Limb (tissue), 2 donors: ENCODE measurements at regions not wholly inside any gene's neighbourhood (a gene's known extent, or its start where the extent isn't known, plus 50 kb on each side); places are given as distances from the start of the nearest gene placed in this dataset.
"Not testable (repeated sequence)": the region's sequence is repeated elsewhere in the genome, so short reads cannot be mapped to it uniquely, and the experiment has no call there.

Source experiments
- DNase-seq, 2 donors: peaks; one replicate each; pipeline ENCODE4 v3.0.0-alpha.2; 2016; ENCODE audit errors: extremely low spot score in 2 of 2

DNA sequence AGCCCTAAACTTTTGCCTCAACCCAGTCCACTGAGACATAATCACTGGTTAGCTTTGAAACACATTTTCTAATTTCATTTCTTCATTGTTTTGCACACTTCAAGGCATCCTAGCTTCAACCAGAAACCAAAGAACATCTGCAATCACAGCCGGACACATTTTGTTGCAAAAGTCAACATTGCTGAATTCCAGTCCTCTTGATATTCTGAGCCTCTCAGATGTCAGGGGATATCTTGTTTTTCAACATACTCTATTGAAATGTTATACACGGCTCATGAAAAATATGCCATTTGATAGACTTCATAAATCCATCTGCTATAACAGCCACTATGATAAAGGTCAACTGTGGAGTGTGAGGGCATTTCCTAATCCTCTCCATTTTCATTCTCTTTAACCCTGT is 241.6 kb upstream of the PUDP start:
- no peak for DNase-seq

DNA sequence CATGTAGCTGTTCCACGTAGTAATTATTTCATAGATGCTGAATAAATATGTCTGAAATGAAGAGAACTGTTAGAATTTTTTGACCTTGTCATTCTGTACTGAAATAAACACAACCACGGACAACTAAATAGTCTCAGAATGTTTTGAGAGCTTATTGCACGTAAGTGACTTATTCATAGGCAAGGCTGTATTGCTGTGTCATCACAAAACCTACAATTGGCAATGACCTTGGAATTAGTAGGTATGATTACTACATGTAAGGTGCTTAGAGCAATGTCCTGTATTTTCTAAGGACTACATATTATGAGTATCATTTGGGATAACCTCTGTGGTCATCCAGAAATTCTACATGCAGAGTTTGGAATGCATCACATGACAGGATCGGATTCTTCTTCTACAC is 237.2 kb upstream of the PUDP start:
- DNase-seq = no peak

DNA sequence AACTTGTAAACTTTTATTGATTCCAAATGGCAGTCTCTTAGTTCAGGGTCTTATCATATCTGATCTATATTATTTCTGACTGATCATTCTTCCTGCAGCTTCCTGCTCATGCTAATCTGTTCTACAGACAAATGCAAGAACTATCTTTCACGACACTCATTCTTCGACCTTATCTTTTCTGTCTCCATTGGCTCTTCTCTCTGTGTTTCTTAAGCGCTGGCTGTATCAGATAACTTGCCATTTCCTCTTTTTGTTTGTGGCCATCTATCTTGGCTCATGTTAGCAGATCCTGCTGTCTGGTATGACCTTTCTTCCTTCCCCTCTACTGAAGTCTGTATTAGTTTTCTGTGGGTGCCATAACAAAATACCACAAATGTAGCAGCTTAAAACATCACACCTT is 230.5 kb upstream of the PUDP start:
- no peak for DNase-seq

DNA sequence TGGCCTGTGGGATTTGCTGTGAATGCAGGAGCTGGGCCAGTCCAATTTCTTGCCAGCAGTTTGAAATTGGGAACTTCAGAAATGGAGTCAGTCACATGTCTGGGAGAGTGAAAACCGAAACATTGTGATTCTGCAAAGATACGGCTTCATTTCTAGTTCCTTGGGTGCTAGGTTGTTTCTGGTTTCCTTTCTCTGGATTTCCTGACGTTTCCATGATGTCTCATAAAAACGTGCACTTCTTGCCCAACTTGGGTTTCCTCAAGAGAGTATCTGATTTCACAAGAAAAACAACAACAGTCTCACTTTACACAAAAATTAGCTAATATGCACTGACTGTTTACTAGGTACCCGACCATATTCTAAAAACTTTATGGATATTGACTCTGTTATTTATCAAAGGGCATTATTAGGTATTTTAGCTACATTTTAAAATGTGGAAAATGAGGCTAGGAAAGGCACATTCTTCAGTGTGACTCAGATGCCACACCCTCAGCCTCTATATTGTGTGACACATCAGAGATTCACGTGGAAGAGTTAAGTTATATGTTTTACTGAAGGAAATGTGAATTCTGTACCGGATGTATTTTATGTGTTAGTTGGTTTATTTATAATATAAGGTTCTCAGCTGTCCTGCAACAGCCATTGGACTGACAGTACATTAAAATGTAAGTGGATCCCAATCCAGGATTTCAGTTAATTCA is 225.0 kb upstream of the PUDP start:
- no peak for DNase-seq

DNA sequence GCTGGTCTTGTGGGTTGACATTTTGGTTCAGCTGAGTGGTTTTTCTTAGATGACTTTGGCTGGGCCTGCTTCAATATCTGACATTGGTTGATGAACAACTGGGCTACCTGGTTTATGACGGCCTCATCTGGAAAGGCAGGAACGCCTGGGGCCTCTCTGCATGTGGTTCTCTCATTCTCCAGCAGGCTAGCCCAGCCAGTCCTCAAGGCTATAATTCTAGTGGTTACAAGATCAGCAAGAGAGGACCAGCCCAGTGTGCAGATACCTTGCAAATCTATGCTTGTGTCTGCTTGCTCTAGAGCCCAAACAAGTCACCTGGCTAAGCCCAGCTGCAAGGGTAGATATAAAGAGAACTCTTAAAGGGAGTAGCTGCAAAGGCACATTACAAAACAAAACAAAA is 214.2 kb upstream of the PUDP start:
- no peak for DNase-seq

DNA sequence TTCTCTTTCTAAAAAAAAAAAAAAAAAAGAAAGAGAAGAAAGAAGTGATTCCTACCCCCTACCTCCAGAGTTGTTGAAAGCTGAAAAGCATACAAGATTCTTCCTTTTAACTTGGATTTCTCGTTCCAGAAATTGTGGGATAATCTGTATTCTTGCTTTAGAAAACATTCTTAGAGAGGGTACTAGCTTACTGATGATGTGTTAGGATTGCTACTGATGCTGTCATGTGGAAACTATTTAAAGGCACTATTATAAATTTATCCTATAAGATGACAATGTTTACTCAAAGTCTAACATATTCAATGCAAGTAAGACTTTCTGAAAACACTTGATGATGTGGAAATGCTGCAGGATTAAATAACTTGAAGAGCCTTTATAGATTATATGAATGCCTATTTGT is 204.0 kb upstream of the PUDP start:
- DNase-seq = no peak

DNA sequence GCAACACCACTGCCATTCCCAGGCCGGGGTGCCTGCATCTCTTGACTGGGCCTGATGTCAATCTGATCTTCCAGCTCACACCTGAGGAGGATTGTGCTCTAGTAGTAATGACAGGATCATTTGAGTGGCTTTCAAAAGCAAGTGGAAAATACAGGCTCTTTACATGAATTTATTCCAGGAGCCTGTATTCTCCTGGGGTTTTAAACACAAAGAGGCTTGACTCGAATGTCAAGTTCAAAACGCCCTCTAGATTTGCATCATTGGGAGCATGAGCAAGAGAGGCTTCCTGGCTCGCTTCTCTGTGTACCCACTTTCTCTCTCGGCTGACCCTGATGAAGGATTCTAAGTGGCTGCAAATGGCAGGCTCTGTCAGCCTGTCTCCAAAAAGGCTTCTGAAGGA is 199.5 kb upstream of the PUDP start:
- no peak for DNase-seq

DNA sequence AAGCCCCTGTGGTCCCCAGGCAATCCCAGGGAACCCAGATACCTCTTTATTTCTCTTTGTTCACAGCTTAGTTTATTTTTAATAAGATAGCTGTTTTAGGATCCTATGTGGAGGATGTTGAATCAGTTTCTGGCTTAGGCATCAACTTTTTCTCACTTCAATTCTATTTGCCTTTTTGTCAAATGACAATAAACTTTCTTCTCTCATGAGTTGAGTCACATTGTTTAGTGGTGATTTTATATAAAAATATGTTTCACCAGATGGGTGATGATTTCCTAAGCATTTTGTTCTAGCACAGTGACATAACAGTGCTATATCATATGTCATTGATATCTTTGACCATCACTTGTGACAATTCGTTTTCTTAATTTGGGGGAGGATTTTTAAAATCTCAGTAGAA is 198.1 kb upstream of the PUDP start:
- no peak for DNase-seq

DNA sequence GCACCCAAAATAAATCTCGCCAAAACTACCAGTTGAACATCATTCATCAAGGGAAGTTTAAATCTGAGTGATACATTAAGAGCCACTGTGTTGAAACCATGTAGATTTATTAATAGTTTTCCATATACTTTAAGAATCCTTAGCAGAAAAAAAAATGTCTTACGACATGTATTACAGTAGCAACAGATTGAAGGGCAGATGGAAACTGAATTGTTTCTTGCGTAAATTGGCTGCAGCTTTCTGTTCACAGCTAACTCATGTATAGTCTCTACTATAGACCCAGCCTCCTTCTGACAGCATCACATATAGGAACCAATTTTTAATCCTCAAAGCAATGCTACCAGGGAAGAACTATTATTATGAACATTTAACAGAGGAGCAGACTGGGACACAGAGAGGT is 195.2 kb upstream of the PUDP start:
- no peak for DNase-seq

DNA sequence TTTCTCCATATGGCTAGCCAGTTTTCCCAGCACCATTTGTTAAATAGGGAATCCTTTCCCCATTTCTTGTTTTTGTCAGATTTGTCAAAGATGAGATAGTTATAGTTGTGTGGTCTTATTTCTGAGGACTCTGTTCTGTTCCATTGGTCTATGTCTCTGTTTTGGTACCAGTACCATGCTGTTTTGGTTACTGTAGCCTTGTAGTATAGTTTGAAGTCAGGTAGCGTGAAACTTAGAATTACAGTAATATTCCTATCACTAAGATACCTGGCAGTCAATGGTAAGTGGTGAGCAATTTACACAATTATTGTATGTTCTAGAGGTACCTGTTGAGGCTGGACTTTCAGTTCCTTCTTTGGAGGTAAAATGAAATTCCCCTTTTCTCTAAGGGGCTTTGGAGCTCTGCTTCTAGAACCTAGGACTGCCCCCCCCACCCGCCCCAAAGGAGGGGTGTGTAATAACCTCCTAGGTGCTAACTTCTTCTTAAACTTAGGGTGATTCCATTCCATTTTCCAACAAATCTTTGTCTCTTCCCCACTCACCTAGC is 187.9 kb upstream of the PUDP start:
- DNase-seq = not testable (repeated sequence)

DNA sequence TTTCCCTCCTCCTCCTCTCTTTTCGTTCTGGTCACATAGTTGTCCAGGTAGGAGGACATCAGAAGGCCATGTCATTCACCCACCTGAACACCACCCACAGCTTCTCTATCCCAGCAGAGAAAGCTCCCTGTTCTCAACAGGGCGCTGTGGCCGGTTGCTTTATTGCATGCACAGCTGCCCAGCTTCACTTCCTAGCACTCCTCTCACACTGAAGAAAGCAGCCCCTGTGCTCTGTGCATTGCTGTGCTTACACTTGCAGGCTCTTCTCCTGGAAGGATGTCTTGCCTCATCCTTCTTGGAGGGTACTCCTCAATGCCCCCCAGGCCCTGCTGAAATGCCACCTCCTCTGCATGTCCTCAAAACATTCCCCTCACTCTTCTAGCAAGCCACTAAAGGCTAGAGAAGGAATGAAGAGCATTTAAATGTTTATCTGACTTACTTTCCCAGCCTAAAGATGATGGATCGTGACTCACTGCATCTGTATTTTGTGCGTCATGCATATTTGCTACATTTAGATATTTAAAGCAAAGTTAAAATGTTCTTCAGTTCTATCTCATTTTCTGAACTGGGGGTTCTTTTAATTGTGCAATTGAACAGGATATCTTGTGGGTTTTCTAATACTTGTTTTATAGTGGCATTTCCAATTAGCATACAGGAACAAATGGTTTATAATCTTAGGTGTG is 186.4 kb upstream of the PUDP start:
- DNase-seq = no peak

DNA sequence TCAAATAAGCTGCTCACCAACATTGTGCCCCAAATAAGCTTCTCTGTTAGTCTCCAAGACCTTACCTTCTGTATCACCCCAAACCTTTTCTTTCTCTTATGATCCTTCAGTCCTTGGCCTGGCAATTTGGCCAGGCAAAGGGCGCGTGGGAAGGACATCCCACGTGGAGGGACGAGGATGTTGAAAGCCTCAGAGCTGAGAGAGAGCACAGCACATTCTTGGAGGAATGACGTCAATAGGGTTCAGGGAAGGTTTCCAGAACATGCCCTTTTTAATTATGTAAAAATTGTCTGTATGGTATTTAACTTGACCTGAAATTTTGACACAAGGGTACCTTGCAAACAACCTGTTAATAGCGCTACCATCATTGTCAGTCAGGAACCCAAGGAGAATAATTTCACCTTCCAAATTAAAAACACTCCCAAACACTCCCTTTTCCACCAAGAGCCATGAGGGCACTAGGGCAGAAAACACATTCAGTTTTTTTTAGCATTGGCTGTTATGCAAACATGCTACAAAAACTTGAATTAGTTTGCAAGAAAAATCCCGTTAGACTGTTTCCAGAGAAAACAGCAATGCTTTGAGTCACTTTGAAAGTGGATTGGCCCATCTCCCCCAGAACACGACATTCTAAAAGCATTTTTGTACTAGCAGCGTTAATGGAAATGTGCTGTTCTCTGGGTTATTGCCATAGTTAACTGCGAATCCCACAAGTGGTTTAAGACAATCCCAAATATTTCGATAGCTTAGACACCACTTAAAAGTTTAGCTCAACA is 183.2 kb upstream of the PUDP start:
- no peak for DNase-seq

DNA sequence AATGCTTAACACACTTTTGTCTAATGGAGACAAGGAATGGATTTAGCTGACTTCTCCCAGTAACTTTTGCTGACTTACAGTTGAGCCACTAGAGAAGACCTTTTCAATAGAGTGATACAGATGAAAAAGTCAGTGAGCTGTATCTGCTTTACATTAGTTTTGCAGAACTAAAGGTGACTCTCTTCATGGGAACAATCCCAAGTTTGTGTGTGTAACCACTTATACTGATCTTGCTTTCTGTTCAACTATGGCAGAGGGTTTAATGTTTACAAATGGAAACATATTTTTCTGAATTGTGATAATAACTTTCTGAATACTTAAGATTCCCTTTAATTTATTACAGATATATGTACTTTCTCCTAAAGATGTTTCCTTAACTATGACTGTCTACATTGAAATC is 182.6 kb upstream of the PUDP start:
- DNase-seq = no peak

DNA sequence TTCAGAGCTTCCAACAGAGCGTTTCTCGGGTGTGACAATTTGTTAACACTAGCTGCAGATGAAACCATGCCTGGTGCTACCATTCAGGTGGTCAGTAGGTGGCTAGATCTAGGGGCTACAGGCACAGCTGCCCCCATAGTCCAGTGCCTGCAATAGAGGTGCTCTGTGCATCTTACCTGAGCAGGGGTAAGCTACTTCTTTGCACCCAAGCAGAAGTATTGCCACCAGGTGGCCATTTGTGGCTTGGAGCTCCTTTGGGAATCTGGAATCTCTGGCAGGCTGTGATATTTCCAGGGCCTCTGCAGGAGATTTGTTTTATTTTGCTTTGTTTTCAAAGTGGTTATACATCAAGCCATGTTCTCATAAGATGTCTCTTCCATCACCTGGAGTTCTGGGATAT is 170.7 kb upstream of the PUDP start:
- DNase-seq = no peak

DNA sequence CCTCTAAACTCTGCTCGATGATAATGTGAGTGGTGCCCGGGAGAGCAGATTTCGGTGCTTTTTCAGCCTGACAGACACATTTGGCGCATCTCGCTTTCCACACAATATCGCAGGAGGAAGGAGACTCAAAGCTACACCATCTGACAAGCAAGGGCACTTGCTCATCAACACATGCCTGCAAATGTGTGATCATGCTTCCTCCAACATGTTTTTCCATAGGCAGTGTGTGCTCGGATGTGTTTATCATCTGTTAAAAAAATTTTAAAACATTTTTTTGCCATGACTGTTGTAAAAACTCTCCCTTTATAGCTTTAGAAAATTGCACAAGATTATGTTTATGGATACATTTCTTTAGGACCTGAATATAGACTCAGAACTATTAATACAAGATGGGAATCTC is 170.3 kb upstream of the PUDP start:
- DNase-seq = no peak

DNA sequence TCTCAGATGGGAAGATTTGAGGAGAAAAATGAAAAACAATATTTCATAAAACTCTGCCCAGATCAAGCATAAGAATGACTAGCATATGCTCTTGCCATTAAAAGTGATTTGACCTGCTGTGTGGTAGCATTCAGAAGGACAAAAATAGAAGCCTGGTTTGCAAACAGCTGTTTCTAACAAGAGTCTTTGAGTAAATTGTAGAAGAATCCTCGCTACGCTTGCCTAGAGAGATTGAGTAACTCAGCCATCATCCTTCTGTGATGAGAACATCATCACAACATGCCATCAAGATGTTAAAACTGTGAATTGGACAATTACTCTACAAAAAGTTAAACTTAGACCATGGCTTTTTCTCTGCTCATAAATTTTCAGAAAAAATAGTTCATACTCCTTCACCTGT is 168.9 kb upstream of the PUDP start:
- no peak for DNase-seq

DNA sequence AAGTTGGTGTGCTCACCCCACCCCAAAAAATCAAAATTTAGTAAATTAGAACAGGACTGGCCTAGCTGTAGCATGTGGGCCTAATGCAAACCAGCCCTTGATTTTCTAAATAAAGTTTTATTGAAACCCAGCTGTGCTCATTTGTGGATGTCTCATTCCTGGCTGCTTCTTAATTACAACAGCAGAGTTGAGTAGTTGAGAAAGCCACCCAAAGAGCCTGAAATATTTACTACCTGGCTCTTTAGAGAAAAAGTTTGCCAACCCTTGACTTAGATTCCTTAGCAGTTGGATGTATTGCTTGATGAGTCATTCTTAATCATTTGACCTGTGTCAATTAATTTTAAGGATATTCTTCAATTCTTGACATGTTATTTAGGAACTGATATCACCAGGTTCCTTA is 168.3 kb upstream of the PUDP start:
- DNase-seq = no peak

DNA sequence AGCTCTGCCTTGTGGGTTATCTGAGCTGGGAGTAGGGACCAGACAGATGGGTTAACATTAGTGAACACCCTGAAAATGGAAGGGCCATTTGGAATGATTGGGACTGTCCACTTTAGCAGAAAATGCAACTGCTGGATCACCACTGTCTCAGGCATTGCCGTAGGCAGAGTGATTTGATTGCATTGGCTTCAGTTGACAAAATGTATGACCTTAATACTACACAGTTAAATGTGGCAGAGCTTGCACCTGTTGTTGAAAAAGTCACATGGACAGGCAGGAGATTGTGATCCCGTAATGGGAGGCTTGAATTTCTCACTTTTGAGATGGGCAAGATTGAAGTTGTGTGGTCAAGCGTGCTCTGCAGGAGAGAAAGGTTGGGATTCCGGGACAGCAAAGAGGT is 166.5 kb upstream of the PUDP start:
- no peak for DNase-seq

DNA sequence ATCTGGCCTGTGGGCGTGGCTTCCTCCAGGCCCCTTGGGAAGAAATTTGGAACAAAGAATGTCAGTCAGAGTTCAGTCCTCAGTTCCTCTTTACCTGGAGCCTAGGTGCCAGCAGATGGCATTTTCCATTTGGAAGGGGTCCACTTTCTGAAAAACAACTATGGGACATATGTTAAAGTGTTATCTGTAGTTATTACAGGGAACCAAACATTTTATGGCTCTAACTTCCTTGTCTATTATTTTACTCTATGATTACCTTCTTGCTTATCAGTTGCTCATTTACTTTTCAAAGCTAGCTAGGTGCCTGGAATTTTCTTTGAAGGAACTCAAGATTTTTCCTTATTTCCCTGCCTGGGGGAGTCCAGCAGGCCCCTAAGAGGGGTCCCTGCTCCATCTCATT is 159.8 kb upstream of the PUDP start:
- no peak for DNase-seq

DNA sequence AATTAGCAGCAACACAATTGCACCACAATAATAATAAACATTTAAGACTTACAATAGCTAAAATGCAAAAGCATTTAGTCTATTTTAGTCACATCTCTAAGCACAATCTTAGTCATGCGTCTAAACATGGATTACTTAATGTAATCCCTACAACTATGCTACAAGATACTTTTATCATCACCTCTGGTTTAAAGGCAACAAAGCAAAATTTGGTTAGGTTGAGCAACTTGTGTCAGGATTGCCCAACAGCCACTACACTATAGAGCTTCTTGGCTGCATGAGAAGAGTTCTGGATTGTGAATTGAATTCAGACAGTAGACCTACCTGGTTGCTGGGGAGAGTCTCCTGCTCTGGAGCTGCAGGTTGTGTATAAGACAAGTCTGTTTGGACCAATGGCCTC is 146.5 kb upstream of the PUDP start:
- DNase-seq = no peak

DNA sequence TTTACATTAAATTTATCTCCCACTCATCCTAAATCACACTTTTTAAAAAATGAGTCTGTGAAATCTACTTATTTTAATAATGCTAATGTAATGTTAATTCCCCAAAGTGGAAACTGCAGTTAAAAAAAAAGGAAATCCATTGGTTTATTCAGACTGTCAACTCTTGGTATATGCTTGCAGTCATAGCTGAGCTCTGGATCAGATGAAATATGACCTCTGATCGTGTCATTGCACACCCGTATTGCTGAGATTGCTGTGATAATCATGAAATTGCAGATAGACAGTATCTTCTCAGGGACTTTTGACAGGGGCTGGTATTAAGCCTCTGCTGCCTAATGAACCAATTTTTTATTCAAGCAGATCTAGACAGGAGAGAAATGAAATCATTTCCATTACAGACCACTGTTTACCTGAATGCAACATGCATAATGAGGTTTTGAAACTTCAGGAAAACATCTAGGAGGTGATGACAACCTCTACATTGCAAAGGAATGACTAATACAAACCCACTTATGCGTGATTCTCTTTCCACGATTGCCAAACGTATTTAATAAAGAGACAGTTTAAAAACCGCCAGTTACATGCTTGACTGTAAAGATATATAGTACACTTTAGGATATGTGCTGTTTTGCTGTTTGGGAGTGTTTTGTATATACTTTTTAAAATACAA is 138.3 kb upstream of the PUDP start:
- no peak for DNase-seq

DNA sequence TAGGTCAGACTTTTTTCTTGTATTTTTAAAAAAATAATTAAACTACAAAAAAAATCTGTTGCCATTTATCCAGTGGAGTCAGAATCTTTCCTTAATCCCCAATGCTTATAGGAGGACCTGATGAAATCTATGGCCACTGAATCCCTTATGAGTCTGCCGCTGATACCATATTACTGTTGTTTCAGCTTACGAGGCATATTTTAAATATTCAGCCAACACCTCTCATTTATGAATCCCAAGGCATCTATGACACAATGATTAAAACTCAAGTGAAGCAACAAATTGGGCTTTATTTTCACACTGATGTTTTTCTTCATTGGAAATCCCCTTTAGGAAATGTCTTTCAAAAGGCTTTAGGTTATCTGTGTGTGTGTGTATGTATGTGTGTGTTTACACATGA is 137.8 kb upstream of the PUDP start:
- DNase-seq = no peak
